Gastroesophageal sphincter (tissue), 4 donors: ENCODE measurements at regions not wholly inside any gene's neighbourhood (a gene's known extent, or its start where the extent isn't known, plus 50 kb on each side); places are given as distances from the start of the nearest gene placed in this dataset.

Experiments
- ATAC-seq: fragments of 150-250 bp; one replicate; pipeline ENCODE4 v1.9.1; 2016; ENCODE audit warnings: mild to moderate bottlenecking, moderate library complexity
- H3K27ac ChIP-seq, 4 donors: fragments of 200-600 bp; sonication (generic) in 3 of 4; 1 replicate in 3 of 4; 2 replicates in 1 of 4; pipeline ENCODE4 v1.5.1; 2016 to 2019
- H3K27me3 ChIP-seq: fragments of 200-600 bp; sonication (generic); one replicate; pipeline ENCODE4 v1.5.1; 2019
- H3K36me3 ChIP-seq, 2 donors: fragments of 200-600 bp; sonication (generic); one replicate each; pipeline ENCODE4 v1.5.1; 2019; ENCODE audit warnings: control low read depth in 1 of 2
- H3K4me1 ChIP-seq, 3 donors: fragments of 200-600 bp; sonication (generic); 1 replicate in 2 of 3; 2 replicates in 1 of 3; pipeline ENCODE4 v1.5.1; 2016 to 2019; ENCODE audit warnings: control low read depth in 2 of 3
- H3K4me3 ChIP-seq, 2 donors: fragments of 200-600 bp; sonication (generic); one replicate each; pipeline ENCODE4 v1.5.1; 2019; ENCODE audit warnings: mild to moderate bottlenecking in 1 of 2, moderate library complexity in 1 of 2
- H3K9me3 ChIP-seq, 3 donors: fragments of 200-600 bp; sonication (generic); one replicate each; pipeline ENCODE4 v1.5.1; 2017 to 2019; ENCODE audit warnings: control low read depth in 2 of 3
- CTCF ChIP-seq, 4 experiments: fragments of 200-600 bp in 2 of 4; fragments of 450-650 bp in 2 of 4; sonication (generic) in 1 of 4; IDR thresholded peaks; one replicate each; pipeline ENCODE4 v1.5.1; 2017 to 2019; ENCODE audit warnings: antibody characterized with exemption in 4 of 4, mild to moderate bottlenecking in 2 of 4, moderate library complexity in 2 of 4
- EP300 ChIP-seq: sonication (generic); formaldehyde crosslinking; IDR thresholded peaks from one replicate; pipeline ENCODE4 v1.6.1; 2017; ENCODE audit warnings: antibody characterized with exemption, mild to moderate bottlenecking
- POLR2A ChIP-seq, 2 donors: fragments of 450-650 bp; IDR thresholded peaks; one replicate each; pipeline ENCODE4 v1.6.1; 2017; ENCODE audit warnings: antibody characterized with exemption in 2 of 2, mild to moderate bottlenecking in 2 of 2, moderate library complexity in 1 of 2
- POLR2AphosphoS5 ChIP-seq: sonication (generic); formaldehyde crosslinking; IDR thresholded peaks from one replicate; pipeline ENCODE4 v1.6.1; 2017; ENCODE audit warnings: antibody characterized with exemption
- WGBS, 2 donors: methylation state at CpG; one replicate each; pipeline ENCODE4 v1.1.5; 2018; ENCODE audit warnings: low coverage in 1 of 2; 5-methylcytosine and 5-hydroxymethylcytosine counted together

- no peaks in the 10 kb centered on the region for H3K9me3 ChIP-seq
- no peak overlapping the region for H3K4me3 ChIP-seq
- no peaks in the 10 kb centered on the region for H3K27me3 ChIP-seq
- H3K27ac ChIP-seq = no peak overlapping the region
- H3K36me3 ChIP-seq = no peaks in the 10 kb centered on the region
- H3K4me1 ChIP-seq = no peaks in the 10 kb centered on the region
- no peak for TF ChIP-seq EP300
- TF ChIP-seq CTCF (IDR thresholded peaks at IDR 0.05) = no peak
- no peak for TF ChIP-seq POLR2A (IDR thresholded peaks at IDR 0.05)
- no peak for ATAC-seq
- WGBS, 2 donors = 81 to 84% methylated on average over 2 of the region's 2 CpGs
These were observed 800.1 kb upstream of the FBXO33 start for GRCh38 chr14:40232302-40232701.

GRCh38 chr14:40229676-40230075 is 797.4 kb upstream of the FBXO33 start:
- Histone ChIP-seq H3K36me3 (no peaks in the 10 kb centered on the region), H3K27me3 (no peaks in the 10 kb centered on the region), H3K4me1 (no peaks in the 10 kb centered on the region), H3K9me3 (no peaks in the 10 kb centered on the region), H3K4me3 (no peak overlapping the region), H3K27ac (no peak overlapping the region)
- WGBS, 2 donors = no CpG with 5 or more reads among the region's 1 CpG
- TF ChIP-seq POLR2AphosphoS5 (no peak), CTCF (IDR thresholded peaks at IDR 0.05) (no peak), EP300 (no peak), POLR2A (IDR thresholded peaks at IDR 0.05) (no peak)
- no peak for ATAC-seq

- TF ChIP-seq POLR2A (IDR thresholded peaks at IDR 0.05) (no peak), EP300 (no peak), POLR2AphosphoS5 (no peak), CTCF (IDR thresholded peaks at IDR 0.05) (no peak)
- H3K4me1 ChIP-seq = no peaks in the 10 kb centered on the region
- H3K9me3 ChIP-seq = no peaks in the 10 kb centered on the region
- WGBS, 2 donors = 88 to 90% methylated on average over 4 of the region's 4 CpGs
- no peak for ATAC-seq
- no peak overlapping the region for H3K4me3 ChIP-seq
- H3K27ac ChIP-seq = no peak overlapping the region
- no peaks in the 10 kb centered on the region for H3K36me3 ChIP-seq
- H3K27me3 ChIP-seq = no peaks in the 10 kb centered on the region
These were observed 790.8 kb upstream of the FBXO33 start for GRCh38 chr14:40222996-40223395.

GRCh38 chr14:40221428-40221827 is 789.2 kb upstream of the FBXO33 start:
- H3K4me3 ChIP-seq = no peak overlapping the region
- H3K36me3 ChIP-seq = no peaks in the 10 kb centered on the region
- no peaks in the 10 kb centered on the region for H3K27me3 ChIP-seq
- H3K4me1 ChIP-seq = no peaks in the 10 kb centered on the region
- no peaks in the 10 kb centered on the region for H3K9me3 ChIP-seq
- no peak for TF ChIP-seq POLR2A (IDR thresholded peaks at IDR 0.05)
- no peak for ATAC-seq
- no peak overlapping the region for H3K27ac ChIP-seq

- Histone ChIP-seq H3K4me3 (no peak overlapping the region), H3K9me3 (no peaks in the 10 kb centered on the region), H3K4me1 (no peaks in the 10 kb centered on the region), H3K27ac (no peak overlapping the region), H3K36me3 (no peaks in the 10 kb centered on the region), H3K27me3 (no peaks in the 10 kb centered on the region)
- 71 to 80% methylated on average over 3 of the region's 3 CpGs for WGBS, 2 donors
- ATAC-seq = no peak
- TF ChIP-seq POLR2AphosphoS5 (no peak), POLR2A (IDR thresholded peaks at IDR 0.05) (no peak), CTCF (IDR thresholded peaks at IDR 0.05) (no peak), EP300 (no peak)
These were observed 786.8 kb upstream of the FBXO33 start for GRCh38 chr14:40219032-40219431.
